ENCODE measurements at regions not wholly inside any gene's neighbourhood (a gene's known extent, or its start where the extent isn't known, plus 50 kb on each side); places are given as distances from the start of the nearest gene placed in this dataset.

DNA sequence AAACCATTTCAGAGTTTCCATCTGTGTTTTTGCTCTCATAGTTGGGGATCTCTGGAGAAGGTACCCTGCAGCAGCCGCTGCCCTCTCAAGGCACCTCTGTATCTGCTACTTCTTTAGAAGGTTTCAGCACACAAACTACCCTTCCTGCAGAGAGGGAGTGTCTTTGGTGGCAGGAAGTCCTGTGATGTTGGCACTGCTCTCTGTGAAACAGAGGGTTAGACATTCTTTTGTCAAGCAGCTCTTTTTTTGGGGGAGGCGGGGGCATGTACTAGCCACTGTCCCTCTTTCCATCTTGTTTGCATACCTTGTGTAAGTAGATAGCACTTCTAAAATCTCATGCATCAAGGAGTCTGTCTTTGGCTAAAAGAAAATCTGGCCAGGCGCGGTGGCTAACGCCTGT is 352.6 kb downstream of the BMP4 start:
- Mint-ChIP-seq H3K4me1 (ENCODE audit: low read depth) (no peaks in the 10 kb centered on the region), H3K9me3 (no peaks in the 10 kb centered on the region), H3K36me3 (ENCODE audit: low read depth) (no peaks in the 10 kb centered on the region), H3K4me3 (no peak overlapping the region), H3K27ac (no peak overlapping the region), H3K27me3 (ENCODE audit: low read depth) (no peaks in the 10 kb centered on the region)
- CTCF ChIA-PET = no interaction called here
- intact Hi-C loops (cut with micrococcal nuclease) = no loop called here
- no peak for DNase-seq

DNA sequence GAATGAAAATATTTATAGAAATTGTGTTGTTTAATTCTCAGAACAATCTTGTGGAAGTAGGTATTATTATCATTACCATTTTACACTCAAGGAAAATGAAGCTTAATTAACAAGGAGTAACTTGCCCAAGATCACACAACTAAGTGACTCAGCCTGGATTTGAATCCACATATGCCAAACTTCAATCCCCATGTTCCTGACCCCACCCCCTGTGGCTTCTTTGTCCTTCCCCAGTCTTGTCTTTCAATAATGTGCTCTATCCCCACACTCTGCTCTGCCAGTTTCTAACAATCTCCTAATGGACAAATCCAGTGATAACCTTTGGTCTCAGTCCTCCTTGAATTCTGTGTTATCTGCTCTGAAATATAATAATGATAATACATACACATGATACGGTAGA is 355.2 kb downstream of the BMP4 start:
- Mint-ChIP-seq H3K4me3 (no peak overlapping the region), H3K27ac (no peak overlapping the region), H3K36me3 (ENCODE audit: low read depth) (no peaks in the 10 kb centered on the region), H3K9me3 (no peaks in the 10 kb centered on the region), H3K4me1 (ENCODE audit: low read depth) (no peaks in the 10 kb centered on the region), H3K27me3 (ENCODE audit: low read depth) (no peaks in the 10 kb centered on the region)
- CTCF ChIA-PET = no interaction called here
- intact Hi-C loops (cut with micrococcal nuclease) = no loop called here
- DNase-seq = no peak

GRCh38 chr14:53599221-53599945 is 357.2 kb downstream of the BMP4 start:
- no peaks in the 10 kb centered on the region for H3K36me3 Mint-ChIP-seq (ENCODE audit: low read depth)

GRCh38 chr14:53596853-53597525 is 359.6 kb downstream of the BMP4 start:
- intact Hi-C loops (cut with micrococcal nuclease) = no loop called here
- Mint-ChIP-seq H3K9me3 (peaks cover 1% of the 10 kb centered on the region), H3K36me3 (ENCODE audit: low read depth) (no peaks in the 10 kb centered on the region), H3K4me1 (ENCODE audit: low read depth) (no peaks in the 10 kb centered on the region), H3K4me3 (no peak overlapping the region), H3K27me3 (ENCODE audit: low read depth) (no peaks in the 10 kb centered on the region), H3K27ac (no peak overlapping the region)
- CTCF ChIA-PET = no interaction called here
- DNase-seq = no peak

More at GRCh38 chr14:53599221-53599945, 357.2 kb downstream of the BMP4 start:
- Mint-ChIP-seq H3K27me3 (ENCODE audit: low read depth) (no peaks in the 10 kb centered on the region), H3K4me1 (ENCODE audit: low read depth) (no peaks in the 10 kb centered on the region), H3K4me3 (no peak overlapping the region), H3K9me3 (no peaks in the 10 kb centered on the region), H3K27ac (no peak overlapping the region)
- DNase-seq = no peak
- intact Hi-C loops (cut with micrococcal nuclease) = no loop called here
- CTCF ChIA-PET = no interaction called here

DNA sequence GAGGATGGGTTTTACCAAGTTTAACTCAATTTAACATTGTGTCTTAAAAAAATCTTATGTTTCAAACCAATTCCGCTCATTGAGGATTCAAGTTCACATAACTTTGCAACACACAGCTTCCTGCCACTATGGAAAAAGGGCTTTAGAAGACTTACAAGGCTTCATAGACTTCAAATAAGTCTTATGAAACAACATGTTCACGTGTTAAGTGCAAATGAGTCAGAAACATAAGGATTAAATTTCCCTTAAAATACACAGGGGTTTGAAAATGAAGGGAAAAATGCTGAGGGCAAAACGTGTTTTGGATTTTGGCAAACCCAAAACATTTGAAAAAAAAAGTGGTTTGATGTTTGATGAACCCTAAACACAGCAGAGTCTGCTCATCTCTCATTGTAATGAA is 364.8 kb downstream of the BMP4 start:
- Mint-ChIP-seq H3K36me3 (ENCODE audit: low read depth) (no peaks in the 10 kb centered on the region), H3K4me1 (ENCODE audit: low read depth) (no peaks in the 10 kb centered on the region), H3K27ac (no peak overlapping the region), H3K4me3 (no peak overlapping the region), H3K9me3 (peaks cover 1% of the 10 kb centered on the region), H3K27me3 (ENCODE audit: low read depth) (no peaks in the 10 kb centered on the region)
- DNase-seq = no peak
- intact Hi-C loops (cut with micrococcal nuclease) = no loop called here
- CTCF ChIA-PET = no interaction called here

- CTCF ChIA-PET = no interaction called here
- Mint-ChIP-seq H3K36me3 (ENCODE audit: low read depth) (no peaks in the 10 kb centered on the region), H3K27me3 (ENCODE audit: low read depth) (no peaks in the 10 kb centered on the region), H3K4me3 (no peak overlapping the region), H3K9me3 (no peaks in the 10 kb centered on the region), H3K27ac (no peak overlapping the region), H3K4me1 (ENCODE audit: low read depth) (no peaks in the 10 kb centered on the region)
- DNase-seq = no peak
- intact Hi-C loops (cut with micrococcal nuclease) = no loop called here
Observed at GRCh38 chr14:53581504-53581903, 375.1 kb downstream of the BMP4 start.

DNA sequence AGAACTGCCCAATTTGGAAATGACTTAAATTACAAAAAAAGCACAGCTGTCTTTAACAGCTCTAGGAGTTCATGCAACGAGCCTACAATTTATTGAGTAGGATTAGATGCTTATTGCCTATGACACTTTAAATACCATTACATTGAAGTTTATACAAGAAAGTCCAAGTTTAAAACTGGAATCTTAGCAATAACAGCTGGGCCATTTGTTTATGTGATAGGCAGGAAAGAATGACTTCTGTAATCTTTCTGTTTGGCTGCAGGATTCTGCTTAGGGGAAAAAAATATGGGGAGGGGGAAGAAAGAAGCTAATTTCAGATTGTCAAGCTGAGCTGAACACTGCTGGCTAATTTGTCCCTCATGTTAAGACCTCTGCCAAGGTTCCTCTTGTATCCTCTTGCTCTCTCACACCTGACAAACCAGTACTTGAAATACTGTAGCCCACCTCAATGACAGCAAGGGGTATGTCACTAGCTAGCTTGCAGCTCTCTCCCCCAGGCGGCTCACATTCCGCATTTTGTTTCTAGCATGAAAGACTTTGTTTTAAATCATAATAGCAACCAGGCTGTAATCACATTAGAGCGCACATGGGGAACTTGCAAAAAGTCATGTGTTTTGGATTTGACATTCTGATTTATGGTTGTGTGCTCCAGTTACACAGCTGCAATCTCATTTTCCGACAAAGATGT is 384.8 kb downstream of the BMP4 start:
- CTCF ChIA-PET = no interaction called here
- Mint-ChIP-seq H3K27ac (no peak overlapping the region), H3K4me1 (ENCODE audit: low read depth) (no peaks in the 10 kb centered on the region), H3K4me3 (no peak overlapping the region), H3K27me3 (ENCODE audit: low read depth) (peaks cover 13% of the 10 kb centered on the region), H3K9me3 (peaks cover 2% of the 10 kb centered on the region), H3K36me3 (ENCODE audit: low read depth) (no peaks in the 10 kb centered on the region)
- DNase-seq = no peak
- intact Hi-C loops (cut with micrococcal nuclease) = no loop called here

GRCh38 chr14:53570411-53571387 is 385.9 kb downstream of the BMP4 start:
- Mint-ChIP-seq H3K36me3 (ENCODE audit: low read depth) (no peaks in the 10 kb centered on the region), H3K27ac (no peak overlapping the region), H3K4me1 (ENCODE audit: low read depth) (no peaks in the 10 kb centered on the region), H3K27me3 (ENCODE audit: low read depth) (peaks cover 13% of the 10 kb centered on the region), H3K4me3 (no peak overlapping the region), H3K9me3 (peaks cover 2% of the 10 kb centered on the region)
- CTCF ChIA-PET = no interaction called here
- intact Hi-C loops (cut with micrococcal nuclease) = no loop called here
- no peak for DNase-seq

DNA sequence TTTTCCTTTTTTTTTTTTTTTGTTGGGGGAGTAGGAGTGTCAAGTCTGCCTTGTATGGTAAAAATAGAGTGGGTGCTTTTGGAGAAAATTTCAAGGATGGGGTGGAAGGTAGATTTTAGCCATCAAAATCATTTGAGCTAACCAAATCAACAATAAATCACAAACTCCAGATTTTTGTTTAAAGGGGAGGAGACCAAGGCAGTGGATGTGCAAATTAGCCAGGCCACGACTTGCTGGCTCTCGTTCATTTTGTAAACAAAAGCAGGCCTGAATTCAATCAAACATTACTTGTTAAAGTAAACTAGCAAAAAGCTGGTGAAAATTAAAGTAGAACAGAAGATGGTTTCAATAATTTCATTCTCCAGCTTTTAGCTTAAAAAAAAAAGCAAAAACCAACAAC is 387.2 kb downstream of the BMP4 start:
- DNase-seq = no peak
- H3K27ac Mint-ChIP-seq = no peak overlapping the region
- CTCF ChIA-PET = no interaction called here
- peaks cover 2% of the 10 kb centered on the region for H3K9me3 Mint-ChIP-seq
- no peaks in the 10 kb centered on the region for H3K36me3 Mint-ChIP-seq (ENCODE audit: low read depth)
- peaks cover 13% of the 10 kb centered on the region for H3K27me3 Mint-ChIP-seq (ENCODE audit: low read depth)
- intact Hi-C loops (cut with micrococcal nuclease) = no loop called here
- no peak overlapping the region for H3K4me3 Mint-ChIP-seq
- H3K4me1 Mint-ChIP-seq (ENCODE audit: low read depth) = no peaks in the 10 kb centered on the region

DNA sequence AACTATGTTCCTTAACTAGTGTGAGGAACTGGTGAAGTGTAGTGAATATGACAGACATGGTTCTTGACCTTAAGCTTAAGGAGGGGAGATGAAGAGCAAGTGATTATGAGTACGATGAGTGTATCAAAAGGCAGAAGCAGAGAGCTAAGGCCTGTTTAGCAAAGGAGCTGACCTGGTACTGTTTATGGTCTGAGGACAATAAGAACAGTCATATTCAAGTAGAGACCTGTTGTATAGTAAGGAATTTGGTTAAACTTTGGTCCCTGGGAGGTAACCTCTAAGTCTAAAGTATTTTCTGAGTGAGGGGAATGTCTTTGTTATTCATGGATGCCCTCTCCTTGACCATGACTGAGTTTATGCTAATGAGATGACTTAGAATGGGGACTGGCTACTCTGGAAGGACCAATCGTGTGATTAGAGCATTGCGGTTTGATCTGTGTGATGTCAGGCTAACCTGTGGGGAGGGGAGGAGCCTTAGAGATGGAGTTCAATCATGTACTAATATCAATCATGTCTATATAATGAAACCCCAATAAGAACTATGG is 389.3 kb downstream of the BMP4 start:
- no peak for DNase-seq
- CTCF ChIA-PET = no interaction called here
- intact Hi-C loops (cut with micrococcal nuclease) = no loop called here
- H3K27me3 Mint-ChIP-seq (ENCODE audit: low read depth) = peaks cover 13% of the 10 kb centered on the region
- H3K9me3 Mint-ChIP-seq = peaks cover 2% of the 10 kb centered on the region
- H3K27ac Mint-ChIP-seq = no peak overlapping the region
- no peaks in the 10 kb centered on the region for H3K36me3 Mint-ChIP-seq (ENCODE audit: low read depth)
- no peak overlapping the region for H3K4me3 Mint-ChIP-seq
- H3K4me1 Mint-ChIP-seq (ENCODE audit: low read depth) = no peaks in the 10 kb centered on the region

DNA sequence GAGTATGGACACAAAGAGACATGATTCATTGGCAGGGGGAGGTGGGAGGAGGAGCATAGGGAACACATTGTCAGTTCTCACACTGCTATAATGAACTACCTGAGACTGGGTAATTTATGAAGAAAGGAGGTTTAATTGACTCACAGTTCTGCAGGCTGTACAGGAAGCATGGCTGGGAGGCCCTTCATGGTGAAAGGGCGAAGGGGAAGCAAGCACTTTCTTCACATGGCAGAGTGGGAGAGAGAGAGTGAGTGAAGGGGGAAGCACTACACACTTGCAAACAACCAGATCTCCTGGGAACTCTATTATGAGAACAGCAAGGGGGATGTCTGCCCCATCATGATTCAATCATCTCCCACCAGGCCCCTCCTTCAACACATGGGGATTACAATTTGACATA is 391.8 kb downstream of the BMP4 start:
- no peaks in the 10 kb centered on the region for H3K4me1 Mint-ChIP-seq (ENCODE audit: low read depth)
- CTCF ChIA-PET = no interaction called here
- intact Hi-C loops (cut with micrococcal nuclease) = no loop called here
- H3K36me3 Mint-ChIP-seq (ENCODE audit: low read depth) = no peaks in the 10 kb centered on the region
- H3K9me3 Mint-ChIP-seq = peaks cover 6% of the 10 kb centered on the region
- H3K27me3 Mint-ChIP-seq (ENCODE audit: low read depth) = peaks cover 2% of the 10 kb centered on the region
- no peak overlapping the region for H3K27ac Mint-ChIP-seq
- no peak overlapping the region for H3K4me3 Mint-ChIP-seq
- DNase-seq = no peak

DNA sequence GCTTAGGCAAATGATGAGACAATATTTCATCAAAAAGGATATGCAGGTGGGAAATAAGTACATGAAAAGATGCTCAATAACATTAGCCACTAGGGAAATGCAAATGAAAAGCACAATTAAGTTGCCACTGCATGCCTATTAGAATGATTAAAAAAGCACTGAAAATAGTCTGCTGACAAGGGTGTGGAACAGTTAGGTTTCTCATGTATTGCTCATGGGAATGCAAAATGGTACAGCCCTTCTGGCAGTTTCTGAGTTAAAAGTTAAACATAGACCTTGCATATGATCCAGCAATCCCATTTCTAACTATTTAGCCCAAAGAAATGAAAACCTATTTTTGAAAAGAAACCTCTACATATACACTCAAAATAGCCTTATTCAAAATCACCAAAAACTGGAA is 393.0 kb downstream of the BMP4 start:
- CTCF ChIA-PET = no interaction called here
- Mint-ChIP-seq H3K4me3 (no peak overlapping the region), H3K36me3 (ENCODE audit: low read depth) (no peaks in the 10 kb centered on the region), H3K9me3 (peaks cover 6% of the 10 kb centered on the region), H3K27ac (no peak overlapping the region), H3K4me1 (ENCODE audit: low read depth) (no peaks in the 10 kb centered on the region), H3K27me3 (ENCODE audit: low read depth) (peaks cover 2% of the 10 kb centered on the region)
- DNase-seq = no peak
- intact Hi-C loops (cut with micrococcal nuclease) = no loop called here
